GM21367 (cell line): ENCODE measurements at regions not wholly inside any gene's neighbourhood (a gene's known extent, or its start where the extent isn't known, plus 50 kb on each side); places are given as distances from the start of the nearest gene placed in this dataset.
"Not testable (repeated sequence)": the region's sequence is repeated elsewhere in the genome, so short reads cannot be mapped to it uniquely, and the experiment has no call there.

Experiments used
- ATAC-seq: cut with Tn5 transposase; IDR thresholded peaks from one replicate; pipeline ENCODE4 v1.9.1; 2021; ENCODE audit not compliant: unreplicated experiment

GRCh38 chr7:49438281-49438680 is 335.2 kb upstream of the VWC2 start:
- ATAC-seq: no peak

- no peak for ATAC-seq
These were observed 329.9 kb upstream of the VWC2 start for GRCh38 chr7:49443515-49443914.

GRCh38 chr7:49453486-49453885 is 320.0 kb upstream of the VWC2 start:
- ATAC-seq: no peak

GRCh38 chr7:49479441-49479840 is 294.0 kb upstream of the VWC2 start:
- ATAC-seq: no peak

- no peak for ATAC-seq
These were observed 293.4 kb upstream of the VWC2 start for GRCh38 chr7:49479936-49480544.

GRCh38 chr7:49481075-49481474 is 292.4 kb upstream of the VWC2 start:
- no peak for ATAC-seq

GRCh38 chr7:49483142-49483541 is 290.3 kb upstream of the VWC2 start:
- no peak for ATAC-seq

GRCh38 chr7:49486974-49487829 is 286.2 kb upstream of the VWC2 start:
- no peak for ATAC-seq

GRCh38 chr7:49487830-49488140 is 285.7 kb upstream of the VWC2 start:
- no peak for ATAC-seq

- no peak for ATAC-seq
These were observed 284.9 kb upstream of the VWC2 start for GRCh38 chr7:49488573-49488972.

- no peak for ATAC-seq
These were observed 276.0 kb upstream of the VWC2 start for GRCh38 chr7:49497471-49497870.

- no peak for ATAC-seq
These were observed 272.7 kb upstream of the VWC2 start for GRCh38 chr7:49500741-49501140.

GRCh38 chr7:49507206-49507605 is 266.2 kb upstream of the VWC2 start:
- not testable (repeated sequence) for ATAC-seq

GRCh38 chr7:49513911-49514310 is 259.5 kb upstream of the VWC2 start:
- no peak for ATAC-seq

GRCh38 chr7:49520951-49521350 is 252.5 kb upstream of the VWC2 start:
- ATAC-seq: no peak

GRCh38 chr7:49522111-49522510 is 251.3 kb upstream of the VWC2 start:
- no peak for ATAC-seq

GRCh38 chr7:49523870-49524269 is 249.6 kb upstream of the VWC2 start:
- no peak for ATAC-seq

- ATAC-seq: no peak
These were observed 246.3 kb upstream of the VWC2 start for GRCh38 chr7:49527182-49527581.

- ATAC-seq: no peak
These were observed 243.0 kb upstream of the VWC2 start for GRCh38 chr7:49530481-49530880.

GRCh38 chr7:49563693-49564378 is 209.6 kb upstream of the VWC2 start:
- no peak for ATAC-seq

GRCh38 chr7:49564379-49564714 is 209.1 kb upstream of the VWC2 start:
- ATAC-seq: peak; percentile 68

GRCh38 chr7:49577576-49577975 is 195.9 kb upstream of the VWC2 start:
- no peak for ATAC-seq
